Endothelial cell of umbilical vein (primary cell): ENCODE measurements at regions not wholly inside any gene's neighbourhood (a gene's known extent, or its start where the extent isn't known, plus 50 kb on each side); places are given as distances from the start of the nearest gene placed in this dataset.

Experiments
- BruUV-seq: library from RNA; stranded (reverse); fragments of 400-500 nt; replicated peaks from 2 replicates; lab custom pipeline; 2021; lab: Mats Ljungman, UMichigan
- CTCF ChIA-PET: fragments of 300-600, 350-600 bp; sonication (Branson Sonifier 250); formaldehyde crosslinking; loops from one replicate; lab custom pipeline; 2021; ENCODE audit warnings: antibody characterized with exemption, inconsistent platforms; lab: Charles Lee
- POLR2A ChIA-PET: fragments of 300-600, 350-600 bp; sonication (Branson Sonifier 250); formaldehyde crosslinking; loops from one replicate; lab custom pipeline; 2021; ENCODE audit warnings: antibody characterized with exemption, inconsistent platforms; lab: Charles Lee
- DNase-seq: peaks from one replicate; pipeline ENCODE4 v3.0.0-alpha.2; 2011; ENCODE audit warnings: low read depth, low spot score
- FAIRE-seq: peaks from 2 replicates; lab custom pipeline; 2011; peaks lifted over from hg19 to GRCh38; lab: Jason Lieb, UNC
- H2AFZ ChIP-seq: 2 replicates; pipeline ENCODE4 v1.6.0; 2012; ENCODE audit warnings: low read depth, low read length, control low read depth, inconsistent platforms
- H3K27ac ChIP-seq: 2 replicates; pipeline ENCODE4 v1.5.1; 2011; ENCODE audit warnings: low read depth, mild to moderate bottlenecking, control low read depth, low read length, moderate library complexity; ENCODE audit not compliant: insufficient read depth
- H3K27me3 ChIP-seq, 2 experiments: 2 replicates each; pipeline versions ENCODE4 v1.6.0 to v1.6.1; 2011; ENCODE audit warnings: low read length in 2 of 2, mixed read lengths in 1 of 2; ENCODE audit not compliant: control insufficient read depth in 2 of 2, insufficient read depth in 2 of 2
- H3K36me3 ChIP-seq, 2 experiments: 2 replicates in 1 of 2; 3 replicates in 1 of 2; pipeline ENCODE4 v1.5.1; 2011; ENCODE audit warnings: low read length in 2 of 2, mild to moderate bottlenecking in 1 of 2, moderate library complexity in 1 of 2; ENCODE audit not compliant: control insufficient read depth in 2 of 2, insufficient read depth in 2 of 2; ENCODE audit errors: extremely low read depth in 1 of 2
- H3K4me1 ChIP-seq: 3 replicates; pipeline ENCODE4 v1.5.1; 2011; ENCODE audit warnings: mild to moderate bottlenecking, low read length; ENCODE audit not compliant: control insufficient read depth, insufficient read depth; ENCODE audit errors: extremely low read depth
- H3K4me2 ChIP-seq: 2 replicates; pipeline ENCODE4 v1.6.1; 2011; ENCODE audit warnings: low read length, control low read depth, mixed read lengths; ENCODE audit not compliant: insufficient read depth
- H3K4me3 ChIP-seq, 3 experiments: fragments of 200-600 bp in 1 of 3; sonication (generic), shearing (Covaris generic) in 1 of 3; replicated peaks in 1 of 3; 2 replicates each; pipeline ENCODE4 v1.5.1; 2011 to 2016; ENCODE audit warnings: control low read depth in 3 of 3, low read length in 3 of 3, mild to moderate bottlenecking in 2 of 3, inconsistent platforms in 1 of 3, low read depth in 1 of 3, moderate library complexity in 1 of 3; ENCODE audit not compliant: insufficient read depth in 1 of 3
- H3K79me2 ChIP-seq: 2 replicates; pipeline ENCODE4 v1.6.0; 2012; ENCODE audit warnings: low read length, inconsistent platforms; ENCODE audit not compliant: control insufficient read depth, insufficient read depth
- H3K9ac ChIP-seq: replicated peaks from 2 replicates; pipeline ENCODE3; 2011; ENCODE audit warnings: low read length, control low read depth; ENCODE audit not compliant: insufficient read depth; ENCODE audit errors: extremely low read depth
- H3K9me1 ChIP-seq: replicated peaks from 3 replicates; pipeline ENCODE4 v1.6.0; 2011; ENCODE audit warnings: mild to moderate bottlenecking, low read length; ENCODE audit not compliant: control insufficient read depth, insufficient read depth; ENCODE audit errors: extremely low read depth
- H3K9me3 ChIP-seq: replicated peaks from 2 replicates; pipeline ENCODE4 v1.5.1; 2012; ENCODE audit warnings: low read length, inconsistent platforms; ENCODE audit not compliant: control insufficient read depth, insufficient read depth
- H4K20me1 ChIP-seq: replicated peaks from 2 replicates; pipeline ENCODE3; 2011; ENCODE audit warnings: mild to moderate bottlenecking, low read length; ENCODE audit not compliant: control insufficient read depth, insufficient read depth; ENCODE audit errors: extremely low read depth
- EZH2 ChIP-seq: IDR thresholded peaks from 2 replicates; pipeline ENCODE4 v1.6.1; 2012; ENCODE audit warnings: borderline replicate concordance, low read depth, mild to moderate bottlenecking, moderate library complexity, low read length, inconsistent platforms; ENCODE audit not compliant: severe bottlenecking
- FOS ChIP-seq: IDR thresholded peaks from 2 replicates; pipeline ENCODE4 v1.6.1; 2011; ENCODE audit warnings: mild to moderate bottlenecking, low read length, moderate library complexity, borderline replicate concordance; ENCODE audit not compliant: insufficient read depth
- GATA2 ChIP-seq: IDR thresholded peaks from 2 replicates; pipeline ENCODE4 v1.7.0; 2011; ENCODE audit warnings: low read depth, mild to moderate bottlenecking, moderate library complexity, mixed read lengths, low read length; ENCODE audit not compliant: insufficient read length, insufficient read depth
- JUN ChIP-seq: IDR thresholded peaks from 2 replicates; pipeline ENCODE4 v1.6.1; 2011; ENCODE audit warnings: borderline replicate concordance, low read depth; ENCODE audit not compliant: insufficient read length, insufficient read depth
- MYC ChIP-seq: IDR thresholded peaks from one replicate; pipeline ENCODE4 v1.6.1; 2011; ENCODE audit warnings: mild to moderate bottlenecking, low read depth, low read length
- POLR2A ChIP-seq: IDR thresholded peaks from 2 replicates; pipeline ENCODE4 v1.6.1; 2012; ENCODE audit warnings: low read depth, mild to moderate bottlenecking, control low read depth, low read length
- POLR2AphosphoS5 ChIP-seq: IDR thresholded peaks from 2 replicates; pipeline ENCODE4 v1.6.1; 2012; ENCODE audit warnings: low read depth, mild to moderate bottlenecking, control low read depth, low read length, moderate library complexity; ENCODE audit not compliant: insufficient read depth
- dilution Hi-C: fragments of 300-500 bp; cut with MboI; formaldehyde crosslinking; loops from one replicate; pipeline ENCODE4 v1.15.0; 2019; ENCODE audit warnings: low sequenced_read_pairs; ENCODE audit not compliant: extremely low pct_ligation_motif_present
- intact Hi-C: fragments of 100-400 bp; cut with micrococcal nuclease; formaldehyde crosslinking; loops from one replicate; pipeline ENCODE4 v1.10.0; 2022
- TF ChIP-seq, protein P1 (sequence below): IDR thresholded peaks from 2 replicates; pipeline ENCODE4 v1.6.1; 2011; ENCODE audit not compliant: insufficient read depth, insufficient read length
- TF ChIP-seq, protein P2 (sequence below), 2 donors: IDR thresholded peaks; 1 replicate in 1 of 2; 2 replicates in 1 of 2; pipeline ENCODE4 v1.5.1; 2011; ENCODE audit warnings: low read length in 2 of 2, mild to moderate bottlenecking in 2 of 2, moderate library complexity in 2 of 2, control low read depth in 1 of 2, inconsistent platforms in 1 of 2, low read depth in 1 of 2; ENCODE audit not compliant: insufficient read depth in 1 of 2; ENCODE audit errors: extremely low read depth in 1 of 2

GRCh38 chr4:27239641-27240040, 379.0 kb downstream of the STIM2 start:
- Histone ChIP-seq H3K4me2 (no peak overlapping the region), H3K36me3 (no peaks in the 10 kb centered on the region), H3K9ac (no peak overlapping the region), H2AFZ (no peak overlapping the region), H3K9me3 (peaks cover 1% of the 10 kb centered on the region), H3K27ac (no peak overlapping the region), H4K20me1 (no peaks in the 10 kb centered on the region), H3K4me1 (no peaks in the 10 kb centered on the region), H3K9me1 (no peaks in the 10 kb centered on the region), H3K4me3 (no peak overlapping the region), H3K79me2 (no peaks in the 10 kb centered on the region), H3K27me3 (no peaks in the 10 kb centered on the region)
- dilution Hi-C loops (no loop called here), intact Hi-C loops (no loop called here)
- POLR2A ChIA-PET: no interaction called here
- TF ChIP-seq GATA2: no peak
- no peak for TF ChIP-seq JUN
- TF ChIP-seq, protein P1, sequence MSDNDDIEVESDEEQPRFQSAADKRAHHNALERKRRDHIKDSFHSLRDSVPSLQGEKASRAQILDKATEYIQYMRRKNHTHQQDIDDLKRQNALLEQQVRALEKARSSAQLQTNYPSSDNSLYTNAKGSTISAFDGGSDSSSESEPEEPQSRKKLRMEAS: no peak
- TF ChIP-seq EZH2: no peak
- no peak for TF ChIP-seq POLR2AphosphoS5
- TF ChIP-seq POLR2A: no peak
- no peak for TF ChIP-seq FOS
- TF ChIP-seq MYC: no peak
- TF ChIP-seq, protein P2, sequence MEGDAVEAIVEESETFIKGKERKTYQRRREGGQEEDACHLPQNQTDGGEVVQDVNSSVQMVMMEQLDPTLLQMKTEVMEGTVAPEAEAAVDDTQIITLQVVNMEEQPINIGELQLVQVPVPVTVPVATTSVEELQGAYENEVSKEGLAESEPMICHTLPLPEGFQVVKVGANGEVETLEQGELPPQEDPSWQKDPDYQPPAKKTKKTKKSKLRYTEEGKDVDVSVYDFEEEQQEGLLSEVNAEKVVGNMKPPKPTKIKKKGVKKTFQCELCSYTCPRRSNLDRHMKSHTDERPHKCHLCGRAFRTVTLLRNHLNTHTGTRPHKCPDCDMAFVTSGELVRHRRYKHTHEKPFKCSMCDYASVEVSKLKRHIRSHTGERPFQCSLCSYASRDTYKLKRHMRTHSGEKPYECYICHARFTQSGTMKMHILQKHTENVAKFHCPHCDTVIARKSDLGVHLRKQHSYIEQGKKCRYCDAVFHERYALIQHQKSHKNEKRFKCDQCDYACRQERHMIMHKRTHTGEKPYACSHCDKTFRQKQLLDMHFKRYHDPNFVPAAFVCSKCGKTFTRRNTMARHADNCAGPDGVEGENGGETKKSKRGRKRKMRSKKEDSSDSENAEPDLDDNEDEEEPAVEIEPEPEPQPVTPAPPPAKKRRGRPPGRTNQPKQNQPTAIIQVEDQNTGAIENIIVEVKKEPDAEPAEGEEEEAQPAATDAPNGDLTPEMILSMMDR (IDR thresholded peaks at IDR 0.05; ENCODE audit: extremely low read depth in 1 of 2, insufficient read depth in 1 of 2, low read depth in 1 of 2, low read length in 2 of 2): no peak
- CTCF ChIA-PET: no interaction called here
- BruUV-seq: no TSS peak
- FAIRE-seq (no peak), DNase-seq (no peak)
